ENCODE measurements at regions not wholly inside any gene's neighbourhood (a gene's known extent, or its start where the extent isn't known, plus 50 kb on each side); places are given as distances from the start of the nearest gene placed in this dataset.

DNA sequence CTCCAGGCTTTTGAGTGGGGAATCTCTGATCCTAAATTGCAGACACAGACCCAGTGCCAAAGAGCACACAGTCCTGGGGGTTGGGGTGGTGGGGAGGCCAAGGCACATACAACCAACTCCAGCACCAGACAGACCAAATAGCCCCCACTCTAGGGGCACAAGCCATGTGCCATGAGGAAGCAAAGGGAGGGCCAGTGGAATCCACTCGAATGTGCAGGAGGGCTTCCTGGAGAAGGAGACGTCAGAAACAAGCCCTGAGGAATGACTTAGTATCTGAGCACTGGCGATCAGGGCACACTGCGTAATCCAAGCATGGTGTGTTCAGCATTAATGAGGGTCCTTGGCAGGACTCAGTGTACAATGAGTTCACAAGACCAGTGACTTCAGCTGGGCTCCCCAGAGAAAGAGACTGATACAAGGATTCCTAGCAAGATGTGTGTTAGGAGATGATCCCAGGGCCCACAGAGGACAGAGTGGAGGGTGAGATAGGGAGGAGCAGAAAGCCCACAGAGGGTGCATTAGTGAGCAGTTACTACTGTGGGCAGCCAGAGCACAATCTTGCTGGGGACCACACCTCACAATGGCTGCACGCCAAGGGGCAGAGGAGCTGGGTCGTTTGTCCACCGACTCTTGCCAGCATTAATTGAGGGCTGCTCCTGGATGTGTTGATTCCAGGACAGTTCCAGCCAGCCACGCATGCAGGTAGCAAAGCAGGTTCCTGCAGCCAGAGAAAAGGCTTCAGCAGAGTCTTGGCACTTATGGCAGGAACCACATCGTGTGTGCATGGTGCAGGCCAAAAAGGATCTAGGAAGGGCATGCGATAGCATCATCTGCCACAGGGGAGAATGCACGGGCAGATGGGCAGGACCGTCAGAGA is 152.6 kb upstream of the VSTM2B start:
- no peak for DNase-seq (ENCODE audit: low read depth)

DNA sequence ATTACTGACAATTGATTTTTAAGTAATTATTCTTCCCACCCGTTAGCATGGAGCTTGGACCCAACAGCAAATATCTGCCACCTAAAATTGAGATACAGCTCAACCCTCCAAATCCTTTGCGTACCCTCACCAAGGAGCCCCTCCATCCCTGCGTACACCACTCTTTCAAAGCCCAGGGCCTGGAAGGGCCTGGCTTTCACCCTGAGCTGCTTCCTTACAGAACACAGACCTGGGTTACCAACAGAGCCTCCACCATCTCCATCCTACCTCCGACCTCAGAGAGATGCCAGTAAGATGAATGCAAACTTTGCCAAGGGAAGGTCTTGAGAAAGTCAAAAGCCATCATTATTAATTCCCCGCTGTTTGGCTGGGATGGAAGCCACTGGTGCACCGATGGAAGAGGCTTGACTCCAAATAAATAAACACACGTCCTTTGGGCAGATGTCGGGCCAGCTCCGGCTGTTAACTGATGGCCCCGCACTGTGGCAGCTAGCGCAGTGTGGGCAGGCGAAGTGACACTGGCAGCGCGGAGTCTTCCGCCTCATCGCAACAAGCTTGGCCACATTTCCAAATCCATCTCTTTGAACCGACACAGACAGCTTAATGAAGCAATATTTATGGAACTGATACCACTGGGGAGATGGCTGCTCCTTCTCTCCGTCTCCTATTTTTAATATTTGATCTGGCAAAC is 150.2 kb upstream of the VSTM2B start:
- DNase-seq (ENCODE audit: low read depth) = no peak

DNA sequence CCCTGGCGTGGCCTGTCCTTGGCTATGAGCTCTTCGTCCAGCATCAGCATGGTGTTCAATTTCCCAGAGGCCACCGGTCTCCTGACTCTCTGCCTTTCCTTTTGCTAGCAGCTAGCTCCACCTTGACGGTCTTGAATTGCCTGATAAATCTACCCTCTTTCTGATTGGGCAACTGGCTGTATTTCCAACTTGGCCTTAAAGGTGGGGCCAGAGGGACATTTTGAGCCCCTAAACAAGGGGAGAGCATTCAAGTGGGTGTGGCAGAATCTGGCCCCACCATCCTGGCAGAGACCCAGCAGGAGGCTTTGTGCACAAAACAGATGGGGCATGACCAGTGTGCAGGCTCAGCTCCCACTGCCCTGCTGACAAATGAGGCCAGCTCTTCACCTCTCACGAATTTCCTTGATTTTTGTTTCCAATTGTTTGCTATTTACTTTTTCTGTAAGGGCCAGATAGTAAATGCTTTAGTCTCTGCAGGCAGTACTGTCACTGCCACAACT is 148.9 kb upstream of the VSTM2B start:
- no peak for DNase-seq (ENCODE audit: low read depth)

- no peak for DNase-seq (ENCODE audit: low read depth)
Observed at GRCh38 chr19:29378126-29378525, 147.7 kb upstream of the VSTM2B start.

- no peak for DNase-seq (ENCODE audit: low read depth)
Observed at GRCh38 chr19:29378543-29379080, 147.2 kb upstream of the VSTM2B start.

DNA sequence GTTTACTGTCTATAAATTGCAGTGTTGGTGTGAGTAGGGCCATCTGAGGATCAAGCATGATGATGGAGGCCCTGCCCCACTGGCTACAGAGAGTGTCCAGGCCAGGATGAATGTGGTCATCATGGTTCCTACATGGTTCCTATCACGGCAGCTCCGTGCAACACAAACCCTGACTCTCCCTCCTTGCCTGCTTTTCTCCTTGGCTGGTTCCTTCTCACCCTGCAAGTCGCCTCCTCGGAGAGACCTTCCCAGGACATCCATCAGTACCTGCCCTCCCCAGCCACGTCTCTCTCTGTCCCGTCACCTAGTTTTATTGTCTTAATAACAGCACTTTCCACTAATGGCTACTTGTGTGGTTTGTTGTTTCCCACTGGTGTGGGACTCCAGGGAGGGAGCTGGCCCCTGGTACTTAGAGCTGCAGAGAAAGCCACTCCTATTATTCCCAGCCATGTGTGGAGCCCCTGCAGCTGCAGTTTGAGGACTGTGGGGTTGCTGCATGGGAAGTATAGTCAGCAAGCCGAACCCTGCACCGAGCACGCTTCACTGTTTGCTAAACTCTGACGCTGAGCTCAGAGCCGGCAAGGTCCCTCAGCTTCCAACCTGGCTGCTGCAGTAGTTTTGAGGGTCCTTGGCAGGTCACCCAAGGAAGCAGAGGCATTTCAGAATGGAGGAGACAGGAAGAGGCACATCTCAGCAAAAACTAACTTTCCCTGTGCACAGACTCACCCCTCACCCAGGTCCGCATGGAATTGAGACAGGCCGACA is 146.4 kb upstream of the VSTM2B start:
- no peak for DNase-seq (ENCODE audit: low read depth)

DNA sequence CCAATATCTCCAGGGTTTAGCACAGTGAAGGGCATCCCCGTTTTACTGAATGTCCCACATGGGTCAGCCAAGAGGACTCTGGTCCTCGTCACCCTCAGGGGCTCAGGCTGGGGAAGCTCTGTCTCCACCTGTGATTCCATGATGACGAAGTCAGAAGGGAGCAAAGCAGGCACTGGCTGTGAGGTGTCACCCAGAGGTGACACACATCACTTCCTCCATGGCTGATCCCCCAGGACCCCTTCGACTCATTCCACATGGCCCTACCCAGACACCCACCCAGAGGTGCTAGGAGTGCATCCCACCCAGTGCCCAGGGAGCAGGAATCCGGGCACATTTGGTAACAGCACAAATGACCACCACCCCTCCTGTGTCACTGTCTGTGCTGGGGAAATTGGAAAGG is 145.2 kb upstream of the VSTM2B start:
- no peak for DNase-seq (ENCODE audit: low read depth)

- no peak for DNase-seq (ENCODE audit: low read depth)
Observed at GRCh38 chr19:29381353-29382203, 144.2 kb upstream of the VSTM2B start.

DNA sequence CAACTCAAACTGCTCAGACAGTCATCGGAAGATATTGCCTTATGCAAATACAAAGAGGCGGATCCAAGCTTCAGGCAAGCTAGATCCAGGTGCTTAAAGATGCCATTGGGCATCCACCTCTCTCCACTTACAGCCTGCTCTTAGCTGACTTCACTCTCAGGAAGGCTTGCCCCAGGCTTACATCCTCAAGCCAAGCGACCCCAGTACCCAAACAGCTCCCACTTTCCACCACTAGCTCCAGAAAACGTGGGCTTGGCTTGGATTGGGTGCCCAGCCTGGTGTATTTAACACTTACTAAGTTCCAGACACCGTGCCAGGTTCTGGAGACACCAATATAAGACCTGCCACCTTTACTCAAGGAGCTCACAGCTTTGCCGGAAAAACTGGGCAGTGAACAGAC is 142.1 kb upstream of the VSTM2B start:
- DNase-seq (ENCODE audit: low read depth) = no peak

- no peak for DNase-seq (ENCODE audit: low read depth)
Observed at GRCh38 chr19:29384656-29385055, 141.1 kb upstream of the VSTM2B start.

GRCh38 chr19:29385191-29385795 is 140.5 kb upstream of the VSTM2B start:
- DNase-seq (ENCODE audit: low read depth) = no peak

DNA sequence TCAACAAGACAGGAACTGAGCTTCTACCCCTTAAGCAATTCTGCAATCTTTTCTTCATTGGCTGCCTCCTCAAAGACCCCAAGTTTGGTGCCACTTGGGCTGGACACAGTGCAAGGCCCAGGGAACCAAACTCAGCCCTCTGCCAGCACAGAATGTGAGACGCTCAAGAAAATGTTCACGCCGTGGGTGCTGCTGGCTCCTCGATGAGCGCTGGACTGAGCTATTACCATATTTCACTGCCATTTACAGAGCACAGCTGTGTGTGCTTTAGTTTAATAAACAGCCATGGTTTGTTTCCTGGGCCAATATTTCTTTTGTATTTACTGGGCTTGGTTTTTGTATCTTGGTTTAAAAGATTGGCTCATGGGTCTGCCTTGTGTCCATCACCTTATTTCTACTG is 138.8 kb upstream of the VSTM2B start:
- DNase-seq (ENCODE audit: low read depth) = no peak

DNA sequence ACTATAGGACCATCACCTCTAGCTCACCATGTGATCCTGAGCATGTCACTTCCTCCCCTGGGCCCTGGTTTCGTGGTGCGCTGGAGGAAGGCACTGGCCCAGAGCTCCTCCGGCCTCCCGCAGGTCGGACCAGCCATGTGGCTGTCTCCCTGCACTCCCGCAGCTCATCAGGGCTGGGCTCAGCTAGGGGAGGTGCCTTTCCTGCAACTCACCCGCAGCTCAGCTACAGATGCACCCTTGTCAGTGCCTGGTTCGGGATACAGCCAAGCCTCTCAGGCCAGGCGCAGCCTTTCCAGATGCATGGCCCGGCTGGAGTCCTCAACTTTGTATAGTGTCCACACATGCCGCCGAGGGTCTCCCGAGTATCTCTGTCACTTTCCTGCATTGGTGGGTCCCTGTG is 138.2 kb upstream of the VSTM2B start:
- no peak for DNase-seq (ENCODE audit: low read depth)

- no peak for DNase-seq (ENCODE audit: low read depth)
Observed at GRCh38 chr19:29389495-29389894, 136.3 kb upstream of the VSTM2B start.

GRCh38 chr19:29390742-29391141 is 135.1 kb upstream of the VSTM2B start:
- DNase-seq (ENCODE audit: low read depth) = no peak

DNA sequence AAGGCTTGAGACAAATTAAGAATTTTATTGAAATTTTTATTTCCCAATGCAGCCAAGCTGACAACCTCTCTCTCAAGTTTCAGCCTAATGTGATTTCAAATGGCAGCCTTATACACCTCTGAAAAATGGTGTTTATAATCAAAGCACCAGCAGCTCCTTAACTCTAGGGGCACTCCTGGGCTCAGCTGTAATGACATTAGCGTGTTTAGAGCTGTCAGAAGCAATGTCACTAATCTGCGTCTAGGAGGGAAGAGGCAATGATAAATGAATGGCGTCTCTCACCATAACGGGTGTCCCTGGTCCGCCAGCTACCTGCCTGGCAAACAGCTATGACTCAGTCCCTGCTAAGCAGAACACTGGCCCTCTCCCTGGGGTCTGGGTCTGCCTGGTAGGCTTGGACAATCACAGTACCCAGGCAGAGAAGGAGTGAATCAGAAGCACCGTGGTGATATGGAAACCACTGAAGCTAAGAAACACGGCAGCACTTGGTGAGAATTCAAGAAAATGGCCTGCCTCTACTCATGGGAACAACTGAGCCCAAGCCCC is 131.8 kb upstream of the VSTM2B start:
- no peak for DNase-seq (ENCODE audit: low read depth)

DNA sequence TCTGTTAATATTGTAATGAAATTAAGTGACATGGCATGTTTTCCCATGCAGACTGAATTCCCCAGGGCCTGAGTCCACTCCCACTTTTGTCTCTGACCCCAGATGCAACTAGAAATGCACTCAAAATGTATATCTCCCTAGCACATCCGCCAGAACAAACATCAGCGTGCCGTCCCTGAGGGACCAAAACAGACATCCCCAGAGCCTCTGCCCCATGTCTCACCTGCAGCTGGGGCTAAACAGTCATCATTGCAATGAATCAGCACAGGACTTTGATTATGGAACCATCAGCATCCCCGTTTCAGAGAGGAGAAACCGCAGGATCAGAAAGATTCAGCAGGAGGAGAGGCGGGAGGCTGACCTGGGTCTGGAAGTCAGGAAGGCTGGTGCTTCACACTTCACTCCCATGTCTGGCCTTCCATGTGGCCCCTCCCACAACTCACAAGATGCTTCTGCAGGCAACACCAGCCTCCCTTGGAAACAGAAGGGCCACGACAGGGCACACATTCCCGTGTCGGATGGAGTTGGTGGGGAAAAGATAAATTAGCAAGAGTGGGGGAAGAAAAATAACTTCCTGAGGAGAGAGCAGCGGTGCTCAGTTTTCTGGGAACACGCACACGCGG is 130.6 kb upstream of the VSTM2B start:
- DNase-seq (ENCODE audit: low read depth) = no peak

- DNase-seq (ENCODE audit: low read depth) = no peak
Observed at GRCh38 chr19:29395734-29396414, 129.9 kb upstream of the VSTM2B start.

GRCh38 chr19:29396925-29397324 is 128.9 kb upstream of the VSTM2B start:
- DNase-seq (ENCODE audit: low read depth) = no peak

GRCh38 chr19:29397748-29398147 is 128.0 kb upstream of the VSTM2B start:
- DNase-seq (ENCODE audit: low read depth) = no peak

Data from stimulated activated CD8-positive, alpha-beta memory T cell treated with anti-CD3 and anti-CD28 coated beads, Interleukin-15, amount 100 ng/mL, for 1 hour (primary cell).